CD4-positive, alpha-beta T cell treated with Interleukin-6 for 4 hours (primary cell): ENCODE measurements at regions not wholly inside any gene's neighbourhood (a gene's known extent, or its start where the extent isn't known, plus 50 kb on each side); places are given as distances from the start of the nearest gene placed in this dataset.

Source experiments
- DNase-seq: peaks from one replicate; pipeline ENCODE4 v3.0.0-alpha.2; 2020; ENCODE audit warnings: mixed read lengths

- no peak for DNase-seq
These were observed 158.9 kb upstream of the EGFLAM start for GRCh38 chr5:38099205-38100168.

GRCh38 chr5:38094889-38095288 is 163.5 kb upstream of the EGFLAM start:
- no peak for DNase-seq

DNA sequence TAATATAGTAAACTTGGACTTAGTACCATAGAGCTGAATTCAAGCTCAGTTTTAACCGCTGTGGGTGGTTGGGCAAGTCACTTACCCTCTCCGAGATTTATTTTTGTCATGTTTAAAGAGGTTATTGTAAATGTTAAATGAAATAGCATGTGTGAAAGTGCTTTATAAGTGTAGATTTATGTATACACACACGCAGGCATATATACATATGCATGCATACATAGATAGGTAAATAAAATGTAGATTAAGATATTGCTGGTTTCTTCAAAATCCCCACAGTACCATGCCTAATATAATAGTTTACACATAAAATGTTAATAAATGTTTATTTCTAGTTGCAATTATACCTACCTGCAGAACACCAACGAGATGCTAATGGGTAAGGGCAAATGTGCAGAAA is 164.5 kb upstream of the EGFLAM start:
- no peak for DNase-seq

DNA sequence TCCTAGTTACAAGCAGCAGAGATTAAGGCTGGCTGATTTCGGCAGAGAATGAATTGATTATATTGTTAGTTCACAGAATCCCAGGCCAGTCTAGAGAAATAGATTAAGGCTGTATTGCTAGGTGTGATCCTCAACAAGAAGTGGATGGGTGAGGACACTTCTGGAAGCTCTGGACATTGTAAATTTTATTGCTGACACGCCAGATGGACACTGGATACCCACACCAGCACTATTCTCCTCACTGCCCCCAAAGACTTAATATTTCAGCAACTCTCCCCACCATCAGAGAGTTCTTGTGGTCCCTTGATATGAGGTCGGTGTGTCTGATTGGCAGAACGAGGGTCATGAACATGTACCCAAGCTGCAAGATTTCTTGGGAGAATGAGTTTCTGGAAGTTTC is 171.6 kb upstream of the EGFLAM start:
- no peak for DNase-seq

DNA sequence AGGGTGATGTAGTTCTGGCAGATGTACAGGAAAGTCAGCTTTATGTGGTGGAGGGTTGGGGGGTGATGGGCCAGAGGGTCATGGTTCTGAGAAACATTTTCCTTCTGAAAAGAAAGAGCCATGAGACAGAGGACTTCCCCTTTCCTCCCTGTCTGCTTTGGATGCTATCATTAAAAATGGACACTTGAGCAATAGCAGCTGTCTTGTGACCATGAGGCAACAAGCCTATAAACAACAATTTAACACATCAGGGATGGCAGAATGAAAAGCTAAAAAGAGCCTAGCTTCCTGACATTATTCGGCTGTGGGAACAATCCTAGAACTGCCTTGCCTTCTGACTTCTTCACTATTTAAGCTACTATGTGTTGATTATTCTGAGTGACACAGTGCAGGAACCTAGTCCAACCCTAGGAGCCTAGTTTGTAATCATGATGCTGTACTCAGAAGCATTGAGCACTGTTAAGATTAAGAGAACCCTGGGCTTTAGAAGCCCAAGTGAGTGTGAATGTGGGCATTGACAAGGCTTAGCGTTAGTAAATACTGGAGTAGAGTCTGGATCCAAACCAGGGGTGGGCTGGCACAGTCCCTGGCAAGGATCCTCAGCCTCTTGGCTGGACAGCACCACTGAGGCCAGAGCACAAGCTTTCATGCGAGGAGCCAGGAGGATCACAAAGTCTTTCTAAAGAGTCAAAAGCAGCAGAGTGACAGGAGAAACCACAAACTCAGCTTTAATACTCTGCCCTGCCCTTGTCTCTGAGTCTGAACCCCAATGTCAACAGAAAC is 178.5 kb upstream of the EGFLAM start:
- no peak for DNase-seq

DNA sequence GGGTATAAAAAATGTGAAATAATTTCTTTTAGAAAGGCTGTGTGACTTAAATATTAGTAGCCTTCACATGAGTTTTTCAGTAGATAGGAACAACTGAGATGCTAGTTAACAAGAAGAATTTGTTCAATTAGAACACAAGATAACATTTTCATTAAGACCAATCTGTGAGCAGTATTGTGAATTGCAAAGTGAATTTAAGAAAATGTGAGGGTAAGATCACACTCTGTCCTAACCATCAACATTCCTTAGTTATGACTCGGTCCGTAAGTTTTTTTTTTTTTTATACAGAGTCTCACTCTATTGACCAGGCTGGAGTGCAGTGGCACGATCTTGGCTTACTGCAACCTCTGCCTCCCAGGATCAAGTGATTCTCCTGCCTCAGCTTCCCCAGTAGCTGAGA is 180.2 kb upstream of the EGFLAM start:
- no peak for DNase-seq

DNA sequence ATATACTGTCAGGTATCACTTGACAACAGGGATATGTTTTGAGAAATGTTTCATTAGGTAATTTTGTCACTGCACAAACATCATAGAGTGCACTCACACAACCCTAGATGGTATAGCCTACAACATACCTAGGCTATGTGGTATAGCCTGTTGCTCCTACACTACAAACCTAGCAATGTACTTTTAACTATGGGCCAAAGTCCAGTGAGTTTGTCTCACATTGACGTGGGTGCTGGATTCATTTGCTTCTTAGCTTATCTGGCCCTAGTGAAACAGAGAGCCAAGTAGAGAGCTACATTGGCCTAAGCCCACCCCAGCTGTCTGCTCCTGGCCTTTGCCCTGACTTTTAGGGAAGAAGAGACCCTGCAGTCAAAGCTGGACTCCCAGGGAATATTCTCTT is 180.7 kb upstream of the EGFLAM start:
- no peak for DNase-seq

DNA sequence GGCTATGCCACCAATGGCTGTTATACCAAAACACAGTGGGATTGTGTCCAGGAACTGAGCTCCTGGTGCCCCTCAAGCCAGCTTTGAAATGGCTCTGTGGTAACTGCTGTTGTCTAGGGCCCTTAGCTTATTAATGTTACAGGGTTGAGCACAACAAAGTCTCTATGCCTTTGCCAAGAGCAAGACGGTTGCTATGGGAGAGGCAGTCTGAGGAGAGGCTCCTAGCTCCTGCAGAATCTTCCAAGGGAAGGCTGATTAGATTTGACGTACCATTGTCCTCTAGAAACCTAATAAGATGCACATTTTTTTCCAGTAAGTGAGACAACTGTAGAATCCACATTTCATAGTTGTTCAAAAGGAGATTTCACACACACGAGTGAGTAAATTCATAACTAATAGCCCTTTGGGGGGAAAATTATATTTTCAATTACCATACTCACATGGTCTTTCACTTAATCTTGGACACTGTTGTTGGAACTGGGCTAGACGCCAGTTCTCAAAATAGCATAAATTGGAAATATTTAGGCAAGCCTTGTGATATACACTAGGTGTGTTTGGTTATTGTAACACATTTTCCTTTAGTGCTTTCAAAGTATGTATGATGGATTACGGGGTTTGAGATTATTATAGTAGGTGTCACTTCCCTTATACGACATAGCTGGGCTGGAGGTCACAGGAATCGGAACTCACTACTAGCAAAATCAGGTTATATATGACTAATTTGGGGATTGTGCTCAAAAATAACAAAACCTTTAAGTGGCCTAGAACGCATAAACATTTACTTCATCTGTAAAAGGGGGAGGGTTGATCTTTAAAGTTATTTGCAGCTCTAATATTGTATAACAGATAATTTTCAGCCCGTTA is 186.3 kb upstream of the EGFLAM start:
- DNase-seq = no peak

- no peak for DNase-seq
These were observed 187.9 kb upstream of the EGFLAM start for GRCh38 chr5:38070304-38070950.

DNA sequence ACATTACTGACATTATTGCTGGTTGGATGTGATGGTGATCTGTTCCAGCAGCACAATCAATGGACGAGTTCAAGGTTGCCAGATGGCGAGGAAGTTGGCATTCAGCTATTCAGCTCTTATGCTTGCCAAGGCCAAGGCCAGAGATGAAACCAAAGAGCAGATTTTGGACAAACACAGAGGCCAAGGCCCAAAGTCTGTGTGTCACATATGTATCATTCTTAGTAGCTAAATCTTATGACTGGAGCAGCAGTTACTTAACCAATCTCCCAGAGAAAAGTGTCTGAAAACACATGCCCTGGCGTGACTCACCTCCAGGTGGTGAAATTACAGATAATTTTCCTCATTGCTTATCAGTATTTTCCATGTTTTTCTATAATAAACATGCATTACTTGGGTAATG is 189.0 kb upstream of the EGFLAM start:
- DNase-seq = no peak

DNA sequence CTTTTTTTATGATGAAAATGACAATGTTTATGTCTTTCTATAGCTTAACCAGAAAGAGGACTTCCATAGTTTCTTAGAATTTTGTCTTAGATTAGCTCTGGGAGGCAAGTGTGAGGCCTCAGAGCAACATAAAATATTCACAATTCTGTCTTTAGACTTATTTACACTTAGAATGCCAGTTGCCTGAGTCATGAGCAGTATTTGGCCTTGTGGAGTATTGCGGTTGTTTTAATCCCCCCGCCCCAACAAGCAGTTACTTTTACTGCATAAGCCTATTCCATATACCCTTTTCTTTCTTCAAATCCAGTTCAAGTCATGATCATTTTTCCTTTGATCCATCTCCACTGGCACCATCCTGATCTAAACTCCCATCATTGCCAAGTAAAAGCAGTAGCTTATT is 198.0 kb upstream of the EGFLAM start:
- no peak for DNase-seq

DNA sequence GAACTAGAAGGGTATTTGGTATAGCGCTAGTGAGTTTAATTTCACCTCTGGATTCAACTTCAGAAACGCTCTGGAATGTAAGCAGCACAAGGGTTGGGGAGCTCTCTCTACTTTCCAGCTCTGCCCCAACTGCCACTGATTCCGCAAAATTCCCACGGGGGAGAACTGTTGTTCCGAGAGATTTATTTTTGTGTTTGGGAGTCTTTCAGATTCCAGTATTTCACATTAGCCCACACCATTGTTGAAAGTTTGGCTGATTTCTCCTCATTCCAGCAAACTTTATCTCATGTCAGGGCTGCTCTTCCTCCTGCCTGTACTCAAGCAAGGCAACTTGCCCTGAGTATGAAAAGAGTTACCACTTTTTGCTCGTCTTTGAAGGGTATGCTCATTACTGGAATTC is 198.5 kb upstream of the EGFLAM start:
- no peak for DNase-seq

DNA sequence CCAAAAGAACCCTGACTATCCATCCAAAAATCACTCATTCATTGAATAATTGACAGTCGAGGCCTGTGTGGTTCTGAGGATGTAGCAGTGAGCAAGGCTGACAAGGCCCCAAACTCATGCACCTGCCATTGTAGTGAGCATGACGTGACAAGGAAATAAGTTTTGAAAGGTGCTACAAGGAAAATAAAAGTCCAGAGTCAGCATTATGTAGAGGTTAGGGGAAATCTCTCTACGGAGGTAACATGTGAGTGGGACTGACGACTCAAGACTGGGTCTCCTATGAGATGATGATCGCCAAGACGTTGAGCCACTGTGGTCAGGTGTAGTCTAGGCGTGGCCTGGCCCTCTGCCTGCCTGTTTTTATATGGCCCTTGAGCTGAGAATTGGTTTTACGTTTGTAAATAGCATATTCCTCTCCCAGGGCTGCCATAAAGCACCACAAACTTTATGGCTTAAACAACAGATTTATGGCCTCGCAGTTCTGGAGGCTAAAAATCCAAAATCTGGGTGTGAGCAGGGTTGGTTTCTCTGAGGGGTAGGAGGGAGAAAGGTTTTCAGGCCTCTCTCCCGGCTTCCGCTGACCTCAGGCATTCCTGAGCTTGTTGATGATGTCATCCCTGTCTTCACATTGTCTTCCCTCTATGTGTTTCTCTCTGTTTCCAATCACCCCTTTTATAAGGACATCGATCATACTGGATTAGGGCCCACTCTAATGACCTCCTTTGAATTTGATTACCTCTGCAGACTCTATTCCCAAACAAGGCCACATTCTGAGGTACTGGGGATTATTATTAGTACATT is 206.4 kb upstream of the EGFLAM start:
- no peak for DNase-seq

DNA sequence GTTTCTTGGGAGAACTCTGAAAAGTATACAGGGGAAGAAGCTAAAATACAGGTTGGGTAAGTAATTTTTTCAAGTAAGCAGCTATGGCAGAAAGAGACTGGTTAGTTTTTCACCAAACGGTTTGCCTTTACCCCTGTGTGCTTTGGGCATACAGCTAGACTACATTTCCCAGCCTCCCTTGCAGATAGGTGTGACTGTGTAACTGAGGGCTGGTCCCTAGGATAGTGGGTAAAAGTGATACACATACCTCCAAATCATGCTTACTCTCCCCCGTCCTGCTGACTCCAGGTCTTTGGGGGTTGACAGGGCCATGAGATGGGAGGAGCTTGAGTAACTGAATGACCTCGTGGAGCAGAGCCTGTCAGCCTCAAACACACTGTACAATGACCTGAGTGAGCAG is 208.6 kb upstream of the GDNF start:
- DNase-seq = no peak

DNA sequence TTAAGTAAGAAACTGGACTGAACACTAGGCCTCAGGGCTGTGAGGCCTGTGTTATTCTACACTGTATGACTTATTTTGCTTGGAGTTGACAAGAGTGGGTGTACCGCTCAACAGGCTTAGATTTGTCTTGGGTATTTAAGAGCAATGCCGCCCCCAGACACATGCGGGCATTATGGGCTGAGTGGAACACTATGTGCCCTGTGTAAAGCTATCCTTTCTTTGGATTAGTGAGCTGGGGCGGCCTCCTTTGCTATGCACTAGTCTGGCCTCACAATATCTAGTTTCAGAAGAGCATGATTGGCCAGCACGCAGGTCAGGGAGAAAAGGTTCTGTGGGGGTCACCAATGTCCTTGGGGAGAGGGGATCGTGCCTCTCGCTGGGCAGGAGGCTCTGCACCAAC is 206.3 kb upstream of the GDNF start:
- no peak for DNase-seq

GRCh38 chr5:38045446-38045845 is 205.6 kb upstream of the GDNF start:
- no peak for DNase-seq

- DNase-seq = no peak
These were observed 200.0 kb upstream of the GDNF start for GRCh38 chr5:38039826-38040225.

DNA sequence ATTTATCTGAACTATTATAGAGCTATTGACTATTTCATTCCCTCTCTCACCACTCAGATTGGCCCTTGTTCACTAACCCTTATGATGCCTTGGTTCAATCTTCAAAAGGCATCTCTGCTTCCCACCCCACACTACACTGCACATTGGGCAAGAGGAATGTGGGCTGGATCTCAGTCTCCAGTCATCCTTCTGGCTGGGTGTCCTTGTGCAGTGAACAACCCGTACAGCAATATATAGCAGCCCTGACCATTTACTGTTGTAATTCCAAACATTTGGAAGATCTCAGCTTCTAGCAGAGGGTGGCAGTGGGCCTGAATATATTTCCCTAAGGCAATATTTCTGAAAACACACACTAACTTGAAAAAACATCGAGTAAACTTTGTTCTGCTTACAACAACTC is 199.2 kb upstream of the GDNF start:
- DNase-seq = no peak

DNA sequence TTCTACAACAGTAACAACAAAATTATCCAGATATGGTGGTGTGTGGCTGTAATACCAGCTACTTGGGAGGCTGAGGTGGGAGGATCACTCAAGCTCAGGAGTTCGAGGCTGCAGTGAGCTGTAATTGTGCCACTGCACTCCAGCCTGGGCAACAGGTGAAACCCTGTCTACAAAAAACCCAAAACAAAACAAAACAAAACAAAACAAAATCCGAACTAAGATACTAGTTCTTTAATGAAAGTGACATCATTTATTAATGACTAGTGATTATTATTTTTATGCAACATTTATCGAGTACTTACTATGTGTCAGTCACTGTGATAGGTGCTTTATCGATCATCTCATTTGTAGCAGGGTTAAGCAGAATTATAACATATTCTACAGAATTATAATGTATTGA is 196.9 kb upstream of the GDNF start:
- no peak for DNase-seq

GRCh38 chr5:38032149-38032548 is 192.3 kb upstream of the GDNF start:
- DNase-seq = no peak

DNA sequence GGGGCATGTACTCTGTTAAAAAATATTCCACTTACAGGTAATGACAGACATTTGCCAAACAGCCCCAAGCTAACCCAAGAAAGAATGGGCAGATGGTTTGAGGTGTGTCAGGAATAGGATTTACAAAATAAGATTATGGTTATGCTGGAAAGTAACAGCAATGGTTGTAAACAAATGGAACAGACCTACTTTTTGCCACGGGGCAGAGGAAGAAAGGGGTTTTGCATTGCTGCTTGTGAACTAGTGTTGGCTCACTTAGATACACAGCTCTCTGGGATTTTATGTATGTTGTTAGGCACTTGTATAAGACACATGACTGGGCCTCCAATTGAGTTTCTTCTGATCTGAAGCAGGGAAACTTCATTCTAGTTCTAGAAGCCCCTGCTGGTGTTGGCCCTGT is 191.5 kb upstream of the GDNF start:
- no peak for DNase-seq
